DND-41 (cell line): ENCODE measurements at regions not wholly inside any gene's neighbourhood (a gene's known extent, or its start where the extent isn't known, plus 50 kb on each side); places are given as distances from the start of the nearest gene placed in this dataset.

Source experiments
- EZH2 ChIP-seq: IDR thresholded peaks from 3 replicates; pipeline ENCODE4 v1.6.1; 2012; ENCODE audit warnings: borderline replicate concordance, low read depth, mild to moderate bottlenecking, moderate library complexity, low read length, inconsistent platforms; ENCODE audit not compliant: severe bottlenecking
- TF ChIP-seq, protein P1 (sequence below): IDR thresholded peaks from 2 replicates; pipeline ENCODE4 v1.5.1; 2012; ENCODE audit warnings: borderline replicate concordance, low read length, moderate library complexity, mild to moderate bottlenecking; ENCODE audit not compliant: poor library complexity, severe bottlenecking; ENCODE audit errors: extremely low read depth

- TF ChIP-seq, protein P1, sequence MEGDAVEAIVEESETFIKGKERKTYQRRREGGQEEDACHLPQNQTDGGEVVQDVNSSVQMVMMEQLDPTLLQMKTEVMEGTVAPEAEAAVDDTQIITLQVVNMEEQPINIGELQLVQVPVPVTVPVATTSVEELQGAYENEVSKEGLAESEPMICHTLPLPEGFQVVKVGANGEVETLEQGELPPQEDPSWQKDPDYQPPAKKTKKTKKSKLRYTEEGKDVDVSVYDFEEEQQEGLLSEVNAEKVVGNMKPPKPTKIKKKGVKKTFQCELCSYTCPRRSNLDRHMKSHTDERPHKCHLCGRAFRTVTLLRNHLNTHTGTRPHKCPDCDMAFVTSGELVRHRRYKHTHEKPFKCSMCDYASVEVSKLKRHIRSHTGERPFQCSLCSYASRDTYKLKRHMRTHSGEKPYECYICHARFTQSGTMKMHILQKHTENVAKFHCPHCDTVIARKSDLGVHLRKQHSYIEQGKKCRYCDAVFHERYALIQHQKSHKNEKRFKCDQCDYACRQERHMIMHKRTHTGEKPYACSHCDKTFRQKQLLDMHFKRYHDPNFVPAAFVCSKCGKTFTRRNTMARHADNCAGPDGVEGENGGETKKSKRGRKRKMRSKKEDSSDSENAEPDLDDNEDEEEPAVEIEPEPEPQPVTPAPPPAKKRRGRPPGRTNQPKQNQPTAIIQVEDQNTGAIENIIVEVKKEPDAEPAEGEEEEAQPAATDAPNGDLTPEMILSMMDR: no peak
- no peak for TF ChIP-seq EZH2
Measured at GRCh38 chr7:40918701-40919271, 784.0 kb downstream of the SUGCT start.
